Skeletal muscle cell (primary cell): ENCODE measurements at regions not wholly inside any gene's neighbourhood (a gene's known extent, or its start where the extent isn't known, plus 50 kb on each side); places are given as distances from the start of the nearest gene placed in this dataset.

Source experiments
- DNase-seq: peaks from one replicate; pipeline ENCODE4 v3.0.0-alpha.2; 2010; ENCODE audit warnings: low read depth
- H3K4me3 ChIP-seq: 2 replicates; pipeline ENCODE4 v1.5.1; 2011; ENCODE audit warnings: low read depth, mild to moderate bottlenecking, control low read depth, low read length, moderate library complexity

DNA sequence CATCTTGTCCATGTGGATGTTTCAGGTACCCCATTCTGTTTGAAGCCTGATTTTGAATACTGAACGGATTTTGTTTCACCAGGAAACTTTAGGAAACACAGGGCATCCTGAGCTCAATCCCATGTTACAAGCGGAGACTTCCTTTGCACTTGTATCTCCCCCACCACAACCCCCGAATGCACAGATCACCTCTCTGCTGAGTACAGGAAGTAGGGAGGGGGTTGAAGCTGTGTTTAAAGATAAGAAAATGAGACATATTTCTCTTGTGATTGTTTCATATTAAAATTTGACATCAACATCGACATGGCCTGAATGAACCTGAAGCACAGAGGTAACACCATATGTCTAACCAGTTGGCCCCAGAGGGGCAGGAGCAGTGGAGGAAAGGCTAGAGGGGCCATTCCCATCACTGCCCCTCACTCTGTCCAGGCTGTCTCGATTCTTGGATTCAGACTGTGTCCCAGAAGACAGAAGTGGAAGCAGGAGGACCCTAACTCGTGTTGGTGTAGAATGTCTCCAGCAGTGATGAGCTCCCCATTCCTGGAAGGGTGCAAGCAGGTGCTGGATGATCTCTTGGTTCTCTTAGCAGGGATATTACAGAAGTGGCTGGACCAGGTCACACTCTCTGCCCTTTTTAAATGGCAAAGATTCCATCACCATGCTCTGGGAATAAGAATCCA lies 59.6 kb upstream of the IQSEC1 start:
- H3K4me3 ChIP-seq = no peak overlapping the region
- no peak for DNase-seq

GRCh38 chr3:13132281-13132680 lies 59.1 kb upstream of the IQSEC1 start:
- no peak overlapping the region for H3K4me3 ChIP-seq
- no peak for DNase-seq

DNA sequence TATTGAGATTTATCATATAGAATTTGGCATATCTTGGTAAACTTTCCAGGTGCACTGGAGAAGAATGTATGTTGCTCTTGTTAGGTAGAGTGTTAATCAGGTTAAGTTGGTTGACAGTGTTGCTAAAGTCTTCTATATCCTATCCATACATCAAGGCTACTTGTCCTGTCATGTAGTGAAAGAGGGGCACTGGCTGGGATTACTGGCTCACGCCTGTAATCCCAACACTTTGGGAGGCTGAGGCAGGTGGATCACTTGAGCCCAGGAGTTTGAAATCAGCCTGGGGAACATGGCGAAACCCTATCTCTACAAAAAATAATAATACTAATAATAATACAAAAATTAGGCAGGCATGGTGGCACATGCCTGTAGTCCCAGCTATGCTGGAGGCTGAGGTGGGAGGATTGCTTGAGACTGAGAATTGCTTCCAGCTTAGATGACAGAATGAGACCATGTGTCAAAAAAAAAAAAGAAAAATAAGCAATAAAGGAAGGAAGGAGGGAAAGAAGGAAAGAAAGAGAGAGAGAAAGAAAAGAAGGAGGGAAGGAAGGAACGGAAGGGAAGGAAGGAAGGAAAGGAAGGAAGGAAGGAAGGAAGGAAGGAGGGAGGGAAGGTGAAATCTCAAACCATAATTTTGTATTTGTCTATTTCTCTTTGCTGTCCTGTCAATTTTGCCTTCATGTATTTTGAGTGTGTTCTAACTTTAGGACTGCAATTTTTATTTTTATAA lies 57.4 kb upstream of the IQSEC1 start:
- DNase-seq = no peak
- H3K4me3 ChIP-seq = no peak overlapping the region

GRCh38 chr3:13125092-13126015 lies 52.1 kb upstream of the IQSEC1 start:
- DNase-seq = no peak
- H3K4me3 ChIP-seq = no peak overlapping the region

GRCh38 chr3:13124631-13125030 lies 51.4 kb upstream of the IQSEC1 start:
- no peak overlapping the region for H3K4me3 ChIP-seq
- no peak for DNase-seq

DNA sequence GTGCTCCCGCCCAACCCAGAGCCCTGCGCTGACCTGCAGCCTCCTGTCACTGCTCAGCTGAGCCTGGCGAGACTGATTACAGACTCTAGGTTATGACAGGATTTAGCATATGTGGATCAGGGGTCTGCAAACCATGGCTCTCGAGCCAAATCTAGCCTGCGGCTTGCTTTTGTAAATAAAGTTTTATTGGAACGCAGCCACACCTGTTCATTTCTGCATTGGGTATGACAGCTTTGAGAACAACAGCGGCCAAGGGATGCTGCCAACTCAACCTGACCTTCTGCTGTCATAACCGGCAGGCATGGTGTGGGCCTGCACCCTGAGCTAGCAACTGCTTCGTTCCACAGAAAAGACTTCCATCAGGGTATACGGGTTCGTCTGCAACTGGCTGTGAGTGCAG lies 50.5 kb upstream of the IQSEC1 start:
- H3K4me3 ChIP-seq = no peak overlapping the region
- no peak for DNase-seq

GRCh38 chr3:13123013-13123654 lies 49.9 kb upstream of the IQSEC1 start:
- DNase-seq = no peak
- H3K4me3 ChIP-seq = no peak overlapping the region
